GM12878 (cell line): ENCODE measurements at regions not wholly inside any gene's neighbourhood (a gene's known extent, or its start where the extent isn't known, plus 50 kb on each side); places are given as distances from the start of the nearest gene placed in this dataset.

Experiments used
- ATAC-seq: fragments of 200-7000 bp; cut with Tn5 transposase; 3 replicates; pipeline ENCODE4 v1.9.1; 2020; ENCODE audit warnings: mild to moderate bottlenecking, moderate library complexity
- BruUV-seq: library from RNA; stranded (reverse); fragments of 400-500 nt; replicated peaks from 2 replicates; lab custom pipeline; 2021; lab: Mats Ljungman, UMichigan
- CTCF ChIA-PET: fragments of 300-600 bp; sonication (Branson Sonifier 250); formaldehyde crosslinking; extraction: SDS; loops from one replicate; lab custom pipeline; 2021; ENCODE audit warnings: inconsistent platforms; lab: Yijun Ruan, JAX
- POLR2A ChIA-PET: fragments of 350-600 bp; formaldehyde crosslinking; extraction: SDS; loops from one replicate; lab custom pipeline; 2021; ENCODE audit warnings: inconsistent platforms; lab: Charles Lee
- RAD21 ChIA-PET: fragments of 300-600 bp; sonication (Branson Sonifier 250); formaldehyde crosslinking; loops from one replicate; lab custom pipeline; 2023; ENCODE audit warnings: antibody characterized with exemption; ENCODE audit not compliant: unreplicated experiment; lab: Charles Lee
- SMC1A ChIA-PET: fragments of 300-600 bp; sonication (Branson Sonifier 250); formaldehyde crosslinking; loops from one replicate; lab custom pipeline; 2023; ENCODE audit not compliant: unreplicated experiment, uncharacterized antibody; lab: Charles Lee
- DNase-seq: peaks from one replicate; pipeline ENCODE4 v3.0.0-alpha.2; 2011; ENCODE audit warnings: low read depth, low spot score
- FAIRE-seq: peaks from 3 replicates; lab custom pipeline; 2011; peaks lifted over from hg19 to GRCh38; lab: Jason Lieb, UNC
- H2AFZ ChIP-seq: 2 replicates; pipeline ENCODE4 v1.6.0; 2011; ENCODE audit warnings: low read depth, low read length, control low read depth; ENCODE audit not compliant: control insufficient read depth
- H3K27ac ChIP-seq: 2 replicates; pipeline ENCODE4 v1.5.1; 2011; ENCODE audit warnings: control low read depth; ENCODE audit not compliant: control insufficient read depth, insufficient read depth
- H3K27me3 ChIP-seq, 2 experiments: replicated peaks in 1 of 2; 2 replicates each; pipeline versions ENCODE4 v1.6.0 to v1.6.1; 2011; ENCODE audit warnings: low read length in 1 of 2; ENCODE audit not compliant: control insufficient read depth in 2 of 2, insufficient read depth in 2 of 2
- H3K36me3 ChIP-seq, 2 experiments: 2 replicates each; pipeline ENCODE4 v1.5.1; 2011; ENCODE audit warnings: low read length in 1 of 2; ENCODE audit not compliant: control insufficient read depth in 2 of 2, insufficient read depth in 2 of 2
- H3K4me1 ChIP-seq: 2 replicates; pipeline ENCODE4 v1.6.1; 2011; ENCODE audit warnings: mild to moderate bottlenecking, low read length, moderate library complexity, mixed read lengths; ENCODE audit not compliant: control insufficient read depth, insufficient read depth
- H3K4me2 ChIP-seq: 2 replicates; pipeline ENCODE4 v1.6.0; 2011; ENCODE audit warnings: control low read depth; ENCODE audit not compliant: control insufficient read depth, insufficient read depth
- H3K4me3 ChIP-seq: fragments of 200-600 bp; sonication (generic); 2 replicates; pipeline ENCODE4 v1.5.1; 2016
- H3K79me2 ChIP-seq: 2 replicates; pipeline ENCODE4 v1.6.0; 2011; ENCODE audit warnings: low read length; ENCODE audit not compliant: control insufficient read depth, insufficient read depth
- H3K9ac ChIP-seq: 2 replicates; pipeline ENCODE4 v1.8.0; 2011; ENCODE audit warnings: low read length, control low read depth, mixed read lengths; ENCODE audit not compliant: control insufficient read depth, insufficient read depth
- H3K9me3 ChIP-seq: replicated peaks from 3 replicates; pipeline ENCODE4 v1.5.1; 2011; ENCODE audit warnings: mild to moderate bottlenecking, low read length; ENCODE audit not compliant: control insufficient read depth, insufficient read depth
- H4K20me1 ChIP-seq: 2 replicates; pipeline ENCODE4 v1.6.0; 2011; ENCODE audit not compliant: control insufficient read depth, insufficient read depth
- FOXK2 ChIP-seq: fragments of 450-650 bp; IDR thresholded peaks from 2 replicates; pipeline ENCODE4 v1.6.1; 2017; ENCODE audit warnings: mild to moderate bottlenecking, moderate library complexity
- LARP7 ChIP-seq: fragments of 450-650 bp; IDR thresholded peaks from 2 replicates; pipeline ENCODE4 v1.6.1; 2017; ENCODE audit warnings: mild to moderate bottlenecking
- TAF1 ChIP-seq: IDR thresholded peaks from 2 replicates; pipeline ENCODE4 v1.6.1; 2011; ENCODE audit warnings: mild to moderate bottlenecking, low read depth, low read length, borderline replicate concordance
- WGBS: methylation state at CpG from one replicate; pipeline ENCODE4 v1.1.6; 2016; ENCODE audit warnings: low lambda C conversion rate; ENCODE audit not compliant: insufficient replicate concordance, insufficient coverage; ENCODE audit errors: missing lambda C conversion rate; 5-methylcytosine and 5-hydroxymethylcytosine counted together
- in situ Hi-C: fragments of 300-500 bp; cut with MboI; formaldehyde crosslinking; loops from 9 replicates; pipeline ENCODE4 v1.14.3; 2018; ENCODE audit warnings: mixed read lengths
- intact Hi-C: fragments of 100-400 bp; cut with micrococcal nuclease; formaldehyde crosslinking; loops from one replicate; pipeline ENCODE4 v1.14.2; 2022; ENCODE audit not compliant: unreplicated experiment
- TF ChIP-seq, protein P1 (sequence below): fragments of 450-650 bp; IDR thresholded peaks from 2 replicates; pipeline ENCODE4 v1.6.1; 2017; ENCODE audit warnings: mild to moderate bottlenecking, moderate library complexity
- TF ChIP-seq, protein P2 (sequence below): fragments of 450-650 bp; IDR thresholded peaks from 2 replicates; pipeline ENCODE4 v1.6.1; 2017; ENCODE audit warnings: antibody characterized with exemption, mild to moderate bottlenecking, moderate library complexity
- TF ChIP-seq, protein P3 (sequence below): IDR thresholded peaks from 2 replicates; pipeline ENCODE4 v1.6.1; 2012; ENCODE audit warnings: low read depth, low read length, improper control_type of control experiment

DNA sequence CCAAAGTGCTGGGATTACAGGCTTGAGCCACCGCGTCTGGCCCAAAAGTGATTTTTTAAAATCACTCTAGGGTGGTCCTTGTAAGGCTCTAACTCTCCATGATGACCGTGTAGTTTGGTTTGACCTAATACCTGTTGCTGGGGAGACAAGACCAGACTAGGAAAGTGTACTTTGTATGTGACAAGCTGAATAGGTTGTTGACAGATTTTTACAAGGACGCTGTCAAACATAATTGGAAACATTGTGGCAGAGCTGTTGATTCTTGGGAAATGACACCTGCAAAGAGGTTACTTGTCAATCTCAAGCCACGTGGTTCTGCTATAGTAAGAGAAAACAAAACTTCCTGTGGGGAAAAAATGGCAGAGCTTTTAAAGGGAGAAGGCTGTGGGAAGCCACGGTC lies 802.4 kb upstream of the HS3ST1 start (continued):
- TF ChIP-seq, protein P1, sequence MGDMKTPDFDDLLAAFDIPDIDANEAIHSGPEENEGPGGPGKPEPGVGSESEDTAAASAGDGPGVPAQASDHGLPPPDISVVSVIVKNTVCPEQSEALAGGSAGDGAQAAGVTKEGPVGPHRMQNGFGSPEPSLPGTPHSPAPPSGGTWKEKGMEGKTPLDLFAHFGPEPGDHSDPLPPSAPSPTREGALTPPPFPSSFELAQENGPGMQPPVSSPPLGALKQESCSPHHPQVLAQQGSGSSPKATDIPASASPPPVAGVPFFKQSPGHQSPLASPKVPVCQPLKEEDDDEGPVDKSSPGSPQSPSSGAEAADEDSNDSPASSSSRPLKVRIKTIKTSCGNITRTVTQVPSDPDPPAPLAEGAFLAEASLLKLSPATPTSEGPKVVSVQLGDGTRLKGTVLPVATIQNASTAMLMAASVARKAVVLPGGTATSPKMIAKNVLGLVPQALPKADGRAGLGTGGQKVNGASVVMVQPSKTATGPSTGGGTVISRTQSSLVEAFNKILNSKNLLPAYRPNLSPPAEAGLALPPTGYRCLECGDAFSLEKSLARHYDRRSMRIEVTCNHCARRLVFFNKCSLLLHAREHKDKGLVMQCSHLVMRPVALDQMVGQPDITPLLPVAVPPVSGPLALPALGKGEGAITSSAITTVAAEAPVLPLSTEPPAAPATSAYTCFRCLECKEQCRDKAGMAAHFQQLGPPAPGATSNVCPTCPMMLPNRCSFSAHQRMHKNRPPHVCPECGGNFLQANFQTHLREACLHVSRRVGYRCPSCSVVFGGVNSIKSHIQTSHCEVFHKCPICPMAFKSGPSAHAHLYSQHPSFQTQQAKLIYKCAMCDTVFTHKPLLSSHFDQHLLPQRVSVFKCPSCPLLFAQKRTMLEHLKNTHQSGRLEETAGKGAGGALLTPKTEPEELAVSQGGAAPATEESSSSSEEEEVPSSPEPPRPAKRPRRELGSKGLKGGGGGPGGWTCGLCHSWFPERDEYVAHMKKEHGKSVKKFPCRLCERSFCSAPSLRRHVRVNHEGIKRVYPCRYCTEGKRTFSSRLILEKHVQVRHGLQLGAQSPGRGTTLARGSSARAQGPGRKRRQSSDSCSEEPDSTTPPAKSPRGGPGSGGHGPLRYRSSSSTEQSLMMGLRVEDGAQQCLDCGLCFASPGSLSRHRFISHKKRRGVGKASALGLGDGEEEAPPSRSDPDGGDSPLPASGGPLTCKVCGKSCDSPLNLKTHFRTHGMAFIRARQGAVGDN, result no peak
- TF ChIP-seq, protein P2, sequence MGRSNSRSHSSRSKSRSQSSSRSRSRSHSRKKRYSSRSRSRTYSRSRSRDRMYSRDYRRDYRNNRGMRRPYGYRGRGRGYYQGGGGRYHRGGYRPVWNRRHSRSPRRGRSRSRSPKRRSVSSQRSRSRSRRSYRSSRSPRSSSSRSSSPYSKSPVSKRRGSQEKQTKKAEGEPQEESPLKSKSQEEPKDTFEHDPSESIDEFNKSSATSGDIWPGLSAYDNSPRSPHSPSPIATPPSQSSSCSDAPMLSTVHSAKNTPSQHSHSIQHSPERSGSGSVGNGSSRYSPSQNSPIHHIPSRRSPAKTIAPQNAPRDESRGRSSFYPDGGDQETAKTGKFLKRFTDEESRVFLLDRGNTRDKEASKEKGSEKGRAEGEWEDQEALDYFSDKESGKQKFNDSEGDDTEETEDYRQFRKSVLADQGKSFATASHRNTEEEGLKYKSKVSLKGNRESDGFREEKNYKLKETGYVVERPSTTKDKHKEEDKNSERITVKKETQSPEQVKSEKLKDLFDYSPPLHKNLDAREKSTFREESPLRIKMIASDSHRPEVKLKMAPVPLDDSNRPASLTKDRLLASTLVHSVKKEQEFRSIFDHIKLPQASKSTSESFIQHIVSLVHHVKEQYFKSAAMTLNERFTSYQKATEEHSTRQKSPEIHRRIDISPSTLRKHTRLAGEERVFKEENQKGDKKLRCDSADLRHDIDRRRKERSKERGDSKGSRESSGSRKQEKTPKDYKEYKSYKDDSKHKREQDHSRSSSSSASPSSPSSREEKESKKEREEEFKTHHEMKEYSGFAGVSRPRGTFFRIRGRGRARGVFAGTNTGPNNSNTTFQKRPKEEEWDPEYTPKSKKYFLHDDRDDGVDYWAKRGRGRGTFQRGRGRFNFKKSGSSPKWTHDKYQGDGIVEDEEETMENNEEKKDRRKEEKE, result no peak
- TF ChIP-seq FOXK2, result no peak

DNA sequence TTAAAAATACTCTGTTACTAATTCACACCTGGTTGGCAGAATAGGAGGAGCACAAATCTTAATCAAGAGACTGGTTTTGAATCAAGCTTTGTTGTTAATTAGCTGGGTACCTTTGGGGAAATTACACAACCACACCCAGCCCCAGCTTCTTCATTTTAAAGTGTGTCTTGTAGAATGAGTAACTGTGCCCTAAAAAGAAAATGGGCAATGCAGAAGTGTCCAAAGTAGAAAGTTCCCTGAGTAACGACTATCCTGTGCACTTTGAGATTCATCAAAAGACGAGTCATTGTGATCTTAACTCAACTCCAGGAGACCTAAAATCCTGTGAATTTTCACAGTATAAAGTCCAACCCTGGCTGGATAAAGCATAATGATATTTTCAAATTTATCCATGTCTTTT lies 792.3 kb upstream of the HS3ST1 start:
- ChIA-PET SMC1A (no interaction called here), POLR2A (no interaction called here)

More for the DNA sequence above, 792.3 kb upstream of the HS3ST1 start:
- Histone ChIP-seq H3K4me2 (no peak overlapping the region), H4K20me1 (no peaks in the 10 kb centered on the region), H3K36me3 (no peaks in the 10 kb centered on the region), H3K79me2 (no peaks in the 10 kb centered on the region), H3K9me3 (no peaks in the 10 kb centered on the region), H3K27me3 (no peaks in the 10 kb centered on the region), H3K4me1 (no peaks in the 10 kb centered on the region), H3K9ac (no peak overlapping the region), H3K4me3 (no peak overlapping the region), H2AFZ (no peak overlapping the region), H3K27ac (no peak overlapping the region)
- intact Hi-C loops, result no loop called here
- RAD21 ChIA-PET, result no interaction called here
- WGBS, result 19% methylated on average over 2 of the region's 2 CpGs
- no peak for DNase-seq
- no TSS peak for BruUV-seq
- no peak for TF ChIP-seq LARP7
- no peak for TF ChIP-seq TAF1
- TF ChIP-seq, protein P3, sequence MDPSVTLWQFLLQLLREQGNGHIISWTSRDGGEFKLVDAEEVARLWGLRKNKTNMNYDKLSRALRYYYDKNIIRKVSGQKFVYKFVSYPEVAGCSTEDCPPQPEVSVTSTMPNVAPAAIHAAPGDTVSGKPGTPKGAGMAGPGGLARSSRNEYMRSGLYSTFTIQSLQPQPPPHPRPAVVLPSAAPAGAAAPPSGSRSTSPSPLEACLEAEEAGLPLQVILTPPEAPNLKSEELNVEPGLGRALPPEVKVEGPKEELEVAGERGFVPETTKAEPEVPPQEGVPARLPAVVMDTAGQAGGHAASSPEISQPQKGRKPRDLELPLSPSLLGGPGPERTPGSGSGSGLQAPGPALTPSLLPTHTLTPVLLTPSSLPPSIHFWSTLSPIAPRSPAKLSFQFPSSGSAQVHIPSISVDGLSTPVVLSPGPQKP, result no peak
- CTCF ChIA-PET, result no interaction called here
- no peak for FAIRE-seq
- no peak for ATAC-seq
- in situ Hi-C loops, result no loop called here
